Thyroid gland (tissue), 4 donors: ENCODE measurements at regions not wholly inside any gene's neighbourhood (a gene's known extent, or its start where the extent isn't known, plus 50 kb on each side); places are given as distances from the start of the nearest gene placed in this dataset.

Source experiments
- DNase-seq, 2 donors: peaks; one replicate each; pipeline ENCODE4 v3.0.0-alpha.2; 2019
- H3K27ac ChIP-seq, 3 donors: fragments of 200-600 bp; sonication (generic); 1 replicate in 2 of 3; 2 replicates in 1 of 3; pipeline ENCODE4 v1.5.1; 2016 to 2019; ENCODE audit warnings: mild to moderate bottlenecking in 1 of 3, moderate library complexity in 1 of 3
- H3K27me3 ChIP-seq: fragments of 200-600 bp; sonication (generic); one replicate; pipeline ENCODE4 v1.5.1; 2019
- H3K36me3 ChIP-seq, 2 donors: fragments of 200-600 bp; sonication (generic); one replicate each; pipeline ENCODE4 v1.5.1; 2016 to 2019
- H3K4me1 ChIP-seq, 2 donors: fragments of 200-600 bp; sonication (generic); one replicate each; pipeline ENCODE4 v1.5.1; 2017 to 2019
- H3K4me3 ChIP-seq, 3 donors: fragments of 200-600 bp; sonication (generic); replicated peaks in 1 of 3; 1 replicate in 2 of 3; 2 replicates in 1 of 3; pipeline ENCODE4 v1.5.1; 2016; ENCODE audit warnings: mild to moderate bottlenecking in 1 of 3
- H3K9me3 ChIP-seq: fragments of 200-600 bp; sonication (generic); one replicate; pipeline ENCODE4 v1.5.1; 2017
- CTCF ChIP-seq, 6 experiments: fragments of 200-600 bp in 3 of 6; fragments of 450-650 bp in 3 of 6; sonication (generic) in 3 of 6; IDR thresholded peaks; one replicate each; pipeline ENCODE4 v1.5.1; 2016 to 2019; ENCODE audit warnings: antibody characterized with exemption in 6 of 6, mild to moderate bottlenecking in 2 of 6, inconsistent platforms in 1 of 6, moderate library complexity in 1 of 6
- POLR2A ChIP-seq, 2 donors: fragments of 450-650 bp; IDR thresholded peaks; one replicate each; pipeline ENCODE4 v1.6.1; 2017; ENCODE audit warnings: antibody characterized with exemption in 2 of 2, mild to moderate bottlenecking in 2 of 2, moderate library complexity in 1 of 2
- WGBS, 2 donors: methylation state at CpG; one replicate each; pipeline ENCODE4 v1.1.5; 2017; 5-methylcytosine and 5-hydroxymethylcytosine counted together
- intact Hi-C: fragments of 100-400 bp; cut with DNase I; formaldehyde crosslinking; loops from one replicate; pipeline ENCODE4 v1.15.1; 2023

GRCh38 chr13:72545030-72545719 lies 182.3 kb downstream of the MZT1 start:
- Histone ChIP-seq H3K9me3 (no peaks in the 10 kb centered on the region), H3K36me3 (no peaks in the 10 kb centered on the region), H3K27me3 (no peaks in the 10 kb centered on the region), H3K4me1 (no peaks in the 10 kb centered on the region), H3K27ac (no peak overlapping the region), H3K4me3 (no peak overlapping the region)
- TF ChIP-seq POLR2A (IDR thresholded peaks at IDR 0.05) (no peak), CTCF (IDR thresholded peaks at IDR 0.05) (no peak)
- WGBS, 2 donors = 84 to 85% methylated on average over 4 of the region's 4 CpGs
- DNase-seq = no peak
- intact Hi-C loops = no loop called here

GRCh38 chr13:72544042-72544441 lies 183.4 kb downstream of the MZT1 start:
- intact Hi-C loops = no loop called here
- Histone ChIP-seq H3K27ac (no peak overlapping the region), H3K4me3 (no peak overlapping the region), H3K36me3 (no peaks in the 10 kb centered on the region), H3K4me1 (no peaks in the 10 kb centered on the region), H3K27me3 (no peaks in the 10 kb centered on the region), H3K9me3 (no peaks in the 10 kb centered on the region)
- no peak for DNase-seq
- 92 to 98% methylated on average over 2 of the region's 2 CpGs for WGBS, 2 donors
- TF ChIP-seq CTCF (IDR thresholded peaks at IDR 0.05) (no peak), POLR2A (IDR thresholded peaks at IDR 0.05) (no peak)

GRCh38 chr13:72542241-72542640 lies 185.2 kb downstream of the MZT1 start:
- intact Hi-C loops = no loop called here
- Histone ChIP-seq H3K36me3 (no peaks in the 10 kb centered on the region), H3K9me3 (no peaks in the 10 kb centered on the region), H3K4me3 (no peak overlapping the region), H3K4me1 (peaks cover 6 to 12% of the 10 kb centered on the region in 2 donors), H3K27ac (no peak overlapping the region), H3K27me3 (no peaks in the 10 kb centered on the region)
- TF ChIP-seq CTCF (IDR thresholded peaks at IDR 0.05) = no peak
- no peak for TF ChIP-seq POLR2A (IDR thresholded peaks at IDR 0.05)
- no peak for DNase-seq
- 92 to 100% methylated on average over 3 of the region's 3 CpGs for WGBS, 2 donors

DNA sequence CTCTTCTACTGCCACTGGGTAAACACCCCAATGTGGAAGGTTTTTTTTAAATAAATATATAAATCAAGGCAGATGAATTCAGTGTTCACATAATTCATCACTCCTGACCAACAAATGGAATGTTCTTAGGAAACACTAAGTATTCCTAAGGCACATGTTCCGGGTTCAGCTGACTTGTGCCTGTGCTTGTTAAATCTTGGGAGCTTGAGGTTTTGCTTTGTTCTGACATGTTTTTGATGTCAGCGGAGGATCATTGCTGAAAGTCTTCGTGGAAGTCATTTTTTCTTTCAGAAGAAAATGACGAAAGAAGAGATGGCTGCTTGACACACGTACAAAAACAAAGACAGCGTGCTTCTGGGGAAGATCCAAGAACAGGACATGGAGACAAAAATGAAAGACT lies 185.8 kb downstream of the MZT1 start:
- no peak for TF ChIP-seq POLR2A (IDR thresholded peaks at IDR 0.05)
- TF ChIP-seq CTCF (IDR thresholded peaks at IDR 0.05) = no peak
- H3K4me1 ChIP-seq = peaks cover 9 to 18% of the 10 kb centered on the region in 2 donors
- 91 to 95% methylated on average over 6 of the region's 6 CpGs for WGBS, 2 donors
- H3K4me3 ChIP-seq = no peak overlapping the region
- intact Hi-C loops = no loop called here
- no peaks in the 10 kb centered on the region for H3K36me3 ChIP-seq
- no peaks in the 10 kb centered on the region for H3K27me3 ChIP-seq
- no peak overlapping the region for H3K27ac ChIP-seq
- DNase-seq = no peak
- no peaks in the 10 kb centered on the region for H3K9me3 ChIP-seq

- 92 to 96% methylated on average over 4 of the region's 4 CpGs for WGBS, 2 donors
- no peak for TF ChIP-seq CTCF (IDR thresholded peaks at IDR 0.05)
- TF ChIP-seq POLR2A (IDR thresholded peaks at IDR 0.05) = no peak
These were observed 186.5 kb downstream of the MZT1 start for GRCh38 chr13:72540881-72541280.

More at GRCh38 chr13:72540881-72541280, 186.5 kb downstream of the MZT1 start:
- DNase-seq = no peak
- no peaks in the 10 kb centered on the region for H3K27me3 ChIP-seq
- no peaks in the 10 kb centered on the region for H3K9me3 ChIP-seq
- no peak overlapping the region for H3K27ac ChIP-seq
- H3K4me3 ChIP-seq = no peak overlapping the region
- intact Hi-C loops = no loop called here
- no peaks in the 10 kb centered on the region for H3K36me3 ChIP-seq
- H3K4me1 ChIP-seq = peaks cover 14 to 23% of the 10 kb centered on the region in 2 donors
